Endothelial cell of umbilical vein (primary cell): ENCODE measurements at regions not wholly inside any gene's neighbourhood (a gene's known extent, or its start where the extent isn't known, plus 50 kb on each side); places are given as distances from the start of the nearest gene placed in this dataset.

Experiments used
- BruUV-seq: library from RNA; stranded (reverse); fragments of 400-500 nt; replicated peaks from 2 replicates; lab custom pipeline; 2021; lab: Mats Ljungman, UMichigan
- CTCF ChIA-PET: fragments of 300-600, 350-600 bp; sonication (Branson Sonifier 250); formaldehyde crosslinking; loops from one replicate; lab custom pipeline; 2021; ENCODE audit warnings: antibody characterized with exemption, inconsistent platforms; lab: Charles Lee
- POLR2A ChIA-PET: fragments of 300-600, 350-600 bp; sonication (Branson Sonifier 250); formaldehyde crosslinking; loops from one replicate; lab custom pipeline; 2021; ENCODE audit warnings: antibody characterized with exemption, inconsistent platforms; lab: Charles Lee
- DNase-seq: peaks from one replicate; pipeline ENCODE4 v3.0.0-alpha.2; 2011; ENCODE audit warnings: low read depth, low spot score
- FAIRE-seq: peaks from 2 replicates; lab custom pipeline; 2011; peaks lifted over from hg19 to GRCh38; lab: Jason Lieb, UNC
- H2AFZ ChIP-seq: 2 replicates; pipeline ENCODE4 v1.6.0; 2012; ENCODE audit warnings: low read depth, low read length, control low read depth, inconsistent platforms
- H3K27ac ChIP-seq: 2 replicates; pipeline ENCODE4 v1.5.1; 2011; ENCODE audit warnings: low read depth, mild to moderate bottlenecking, control low read depth, low read length, moderate library complexity; ENCODE audit not compliant: insufficient read depth
- H3K27me3 ChIP-seq, 2 experiments: 2 replicates each; pipeline versions ENCODE4 v1.6.0 to v1.6.1; 2011; ENCODE audit warnings: low read length in 2 of 2, mixed read lengths in 1 of 2; ENCODE audit not compliant: control insufficient read depth in 2 of 2, insufficient read depth in 2 of 2
- H3K36me3 ChIP-seq, 2 experiments: 2 replicates in 1 of 2; 3 replicates in 1 of 2; pipeline ENCODE4 v1.5.1; 2011; ENCODE audit warnings: low read length in 2 of 2, mild to moderate bottlenecking in 1 of 2, moderate library complexity in 1 of 2; ENCODE audit not compliant: control insufficient read depth in 2 of 2, insufficient read depth in 2 of 2; ENCODE audit errors: extremely low read depth in 1 of 2
- H3K4me1 ChIP-seq: 3 replicates; pipeline ENCODE4 v1.5.1; 2011; ENCODE audit warnings: mild to moderate bottlenecking, low read length; ENCODE audit not compliant: control insufficient read depth, insufficient read depth; ENCODE audit errors: extremely low read depth
- H3K4me2 ChIP-seq: 2 replicates; pipeline ENCODE4 v1.6.1; 2011; ENCODE audit warnings: low read length, control low read depth, mixed read lengths; ENCODE audit not compliant: insufficient read depth
- H3K4me3 ChIP-seq, 3 experiments: fragments of 200-600 bp in 1 of 3; sonication (generic), shearing (Covaris generic) in 1 of 3; replicated peaks in 1 of 3; 2 replicates each; pipeline ENCODE4 v1.5.1; 2011 to 2016; ENCODE audit warnings: control low read depth in 3 of 3, low read length in 3 of 3, mild to moderate bottlenecking in 2 of 3, inconsistent platforms in 1 of 3, low read depth in 1 of 3, moderate library complexity in 1 of 3; ENCODE audit not compliant: insufficient read depth in 1 of 3
- H3K79me2 ChIP-seq: 2 replicates; pipeline ENCODE4 v1.6.0; 2012; ENCODE audit warnings: low read length, inconsistent platforms; ENCODE audit not compliant: control insufficient read depth, insufficient read depth
- H3K9ac ChIP-seq: replicated peaks from 2 replicates; pipeline ENCODE3; 2011; ENCODE audit warnings: low read length, control low read depth; ENCODE audit not compliant: insufficient read depth; ENCODE audit errors: extremely low read depth
- H3K9me1 ChIP-seq: replicated peaks from 3 replicates; pipeline ENCODE4 v1.6.0; 2011; ENCODE audit warnings: mild to moderate bottlenecking, low read length; ENCODE audit not compliant: control insufficient read depth, insufficient read depth; ENCODE audit errors: extremely low read depth
- H3K9me3 ChIP-seq: replicated peaks from 2 replicates; pipeline ENCODE4 v1.5.1; 2012; ENCODE audit warnings: low read length, inconsistent platforms; ENCODE audit not compliant: control insufficient read depth, insufficient read depth
- H4K20me1 ChIP-seq: replicated peaks from 2 replicates; pipeline ENCODE3; 2011; ENCODE audit warnings: mild to moderate bottlenecking, low read length; ENCODE audit not compliant: control insufficient read depth, insufficient read depth; ENCODE audit errors: extremely low read depth
- EZH2 ChIP-seq: IDR thresholded peaks from 2 replicates; pipeline ENCODE4 v1.6.1; 2012; ENCODE audit warnings: borderline replicate concordance, low read depth, mild to moderate bottlenecking, moderate library complexity, low read length, inconsistent platforms; ENCODE audit not compliant: severe bottlenecking
- FOS ChIP-seq: IDR thresholded peaks from 2 replicates; pipeline ENCODE4 v1.6.1; 2011; ENCODE audit warnings: mild to moderate bottlenecking, low read length, moderate library complexity, borderline replicate concordance; ENCODE audit not compliant: insufficient read depth
- GATA2 ChIP-seq: IDR thresholded peaks from 2 replicates; pipeline ENCODE4 v1.7.0; 2011; ENCODE audit warnings: low read depth, mild to moderate bottlenecking, moderate library complexity, mixed read lengths, low read length; ENCODE audit not compliant: insufficient read length, insufficient read depth
- JUN ChIP-seq: IDR thresholded peaks from 2 replicates; pipeline ENCODE4 v1.6.1; 2011; ENCODE audit warnings: borderline replicate concordance, low read depth; ENCODE audit not compliant: insufficient read length, insufficient read depth
- MYC ChIP-seq: IDR thresholded peaks from one replicate; pipeline ENCODE4 v1.6.1; 2011; ENCODE audit warnings: mild to moderate bottlenecking, low read depth, low read length
- POLR2A ChIP-seq: IDR thresholded peaks from 2 replicates; pipeline ENCODE4 v1.6.1; 2012; ENCODE audit warnings: low read depth, mild to moderate bottlenecking, control low read depth, low read length
- POLR2AphosphoS5 ChIP-seq: IDR thresholded peaks from 2 replicates; pipeline ENCODE4 v1.6.1; 2012; ENCODE audit warnings: low read depth, mild to moderate bottlenecking, control low read depth, low read length, moderate library complexity; ENCODE audit not compliant: insufficient read depth
- dilution Hi-C: fragments of 300-500 bp; cut with MboI; formaldehyde crosslinking; loops from one replicate; pipeline ENCODE4 v1.15.0; 2019; ENCODE audit warnings: low sequenced_read_pairs; ENCODE audit not compliant: extremely low pct_ligation_motif_present
- intact Hi-C: fragments of 100-400 bp; cut with micrococcal nuclease; formaldehyde crosslinking; loops from one replicate; pipeline ENCODE4 v1.10.0; 2022
- TF ChIP-seq, protein P1 (sequence below), 2 donors: IDR thresholded peaks; 1 replicate in 1 of 2; 2 replicates in 1 of 2; pipeline ENCODE4 v1.5.1; 2011; ENCODE audit warnings: low read length in 2 of 2, mild to moderate bottlenecking in 2 of 2, moderate library complexity in 2 of 2, control low read depth in 1 of 2, inconsistent platforms in 1 of 2, low read depth in 1 of 2; ENCODE audit not compliant: insufficient read depth in 1 of 2; ENCODE audit errors: extremely low read depth in 1 of 2
- TF ChIP-seq, protein P2 (sequence below): IDR thresholded peaks from 2 replicates; pipeline ENCODE4 v1.6.1; 2011; ENCODE audit not compliant: insufficient read depth, insufficient read length

GRCh38 chr1:18056545-18056944 lies 51.1 kb upstream of the IGSF21 start:
- H3K9ac ChIP-seq = no peak overlapping the region
- FAIRE-seq = no peak
- H3K4me3 ChIP-seq = no peak overlapping the region
- intact Hi-C loops (no loop called here), dilution Hi-C loops (no loop called here)
- no peaks in the 10 kb centered on the region for H3K27me3 ChIP-seq
- H3K79me2 ChIP-seq = no peaks in the 10 kb centered on the region
- H3K4me2 ChIP-seq = no peak overlapping the region
- no peak overlapping the region for H3K27ac ChIP-seq
- no peaks in the 10 kb centered on the region for H4K20me1 ChIP-seq
- no peaks in the 10 kb centered on the region for H3K4me1 ChIP-seq
- ChIA-PET CTCF (no interaction called here), POLR2A (no interaction called here)
- H3K9me3 ChIP-seq = no peaks in the 10 kb centered on the region
- no peaks in the 10 kb centered on the region for H3K36me3 ChIP-seq
- TF ChIP-seq FOS = no peak
- TF ChIP-seq GATA2 = no peak
- no peak for TF ChIP-seq JUN
- TF ChIP-seq EZH2 = no peak
- TF ChIP-seq POLR2A = no peak
- DNase-seq = no peak
- no peak overlapping the region for H2AFZ ChIP-seq
- H3K9me1 ChIP-seq = no peaks in the 10 kb centered on the region
- BruUV-seq = no TSS peak

DNA sequence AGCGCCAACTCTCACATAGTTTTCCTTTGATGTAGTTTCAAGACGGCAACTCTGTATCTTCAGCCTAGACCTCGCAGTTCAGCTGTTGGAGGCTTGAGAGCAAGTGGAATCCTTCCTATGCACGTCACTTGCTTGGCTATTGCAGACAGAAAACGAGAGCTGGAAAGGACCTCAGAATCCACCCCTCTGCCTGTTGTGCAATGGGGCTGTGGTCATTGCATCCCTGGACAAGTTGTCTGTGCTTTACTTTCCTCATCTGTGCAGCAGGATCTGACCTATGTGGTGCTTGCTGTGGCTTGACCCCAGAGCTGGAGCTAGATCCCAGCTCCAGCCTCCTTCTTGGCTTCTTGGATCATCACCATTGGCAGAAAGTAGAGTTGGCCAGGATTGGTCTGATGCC lies 50.0 kb upstream of the IGSF21 start:
- FAIRE-seq (no peak), DNase-seq (no peak)
- dilution Hi-C loops = no loop called here
- intact Hi-C loops = no loop called here
- no peaks in the 10 kb centered on the region for H3K4me1 ChIP-seq
- POLR2A ChIA-PET = no interaction called here
- TF ChIP-seq MYC (no peak), POLR2AphosphoS5 (no peak), POLR2A (no peak), EZH2 (no peak), JUN (no peak), FOS (no peak), GATA2 (no peak)
- TF ChIP-seq, protein P1, sequence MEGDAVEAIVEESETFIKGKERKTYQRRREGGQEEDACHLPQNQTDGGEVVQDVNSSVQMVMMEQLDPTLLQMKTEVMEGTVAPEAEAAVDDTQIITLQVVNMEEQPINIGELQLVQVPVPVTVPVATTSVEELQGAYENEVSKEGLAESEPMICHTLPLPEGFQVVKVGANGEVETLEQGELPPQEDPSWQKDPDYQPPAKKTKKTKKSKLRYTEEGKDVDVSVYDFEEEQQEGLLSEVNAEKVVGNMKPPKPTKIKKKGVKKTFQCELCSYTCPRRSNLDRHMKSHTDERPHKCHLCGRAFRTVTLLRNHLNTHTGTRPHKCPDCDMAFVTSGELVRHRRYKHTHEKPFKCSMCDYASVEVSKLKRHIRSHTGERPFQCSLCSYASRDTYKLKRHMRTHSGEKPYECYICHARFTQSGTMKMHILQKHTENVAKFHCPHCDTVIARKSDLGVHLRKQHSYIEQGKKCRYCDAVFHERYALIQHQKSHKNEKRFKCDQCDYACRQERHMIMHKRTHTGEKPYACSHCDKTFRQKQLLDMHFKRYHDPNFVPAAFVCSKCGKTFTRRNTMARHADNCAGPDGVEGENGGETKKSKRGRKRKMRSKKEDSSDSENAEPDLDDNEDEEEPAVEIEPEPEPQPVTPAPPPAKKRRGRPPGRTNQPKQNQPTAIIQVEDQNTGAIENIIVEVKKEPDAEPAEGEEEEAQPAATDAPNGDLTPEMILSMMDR (IDR thresholded peaks at IDR 0.05; ENCODE audit: extremely low read depth in 1 of 2, insufficient read depth in 1 of 2, low read depth in 1 of 2, low read length in 2 of 2) = no peak
- TF ChIP-seq, protein P2, sequence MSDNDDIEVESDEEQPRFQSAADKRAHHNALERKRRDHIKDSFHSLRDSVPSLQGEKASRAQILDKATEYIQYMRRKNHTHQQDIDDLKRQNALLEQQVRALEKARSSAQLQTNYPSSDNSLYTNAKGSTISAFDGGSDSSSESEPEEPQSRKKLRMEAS = no peak
- H3K9ac ChIP-seq = no peak overlapping the region
- no peaks in the 10 kb centered on the region for H3K36me3 ChIP-seq
- no peak overlapping the region for H3K27ac ChIP-seq
- no peaks in the 10 kb centered on the region for H3K9me3 ChIP-seq
- H3K9me1 ChIP-seq = no peaks in the 10 kb centered on the region
- no peak overlapping the region for H2AFZ ChIP-seq
- CTCF ChIA-PET = no interaction called here
- no peak overlapping the region for H3K4me2 ChIP-seq
- H4K20me1 ChIP-seq = no peaks in the 10 kb centered on the region
- BruUV-seq = no TSS peak
- no peaks in the 10 kb centered on the region for H3K27me3 ChIP-seq
- no peaks in the 10 kb centered on the region for H3K79me2 ChIP-seq
- no peak overlapping the region for H3K4me3 ChIP-seq
